HTR-8/SVneo (cell line): ENCODE measurements at regions not wholly inside any gene's neighbourhood (a gene's known extent, or its start where the extent isn't known, plus 50 kb on each side); places are given as distances from the start of the nearest gene placed in this dataset.
"Not testable (repeated sequence)": the region's sequence is repeated elsewhere in the genome, so short reads cannot be mapped to it uniquely, and the experiment has no call there.

ENCODE experiments used
- DNase-seq: peaks from one replicate; pipeline ENCODE4 v3.0.0; 2011; ENCODE audit warnings: low spot score, mixed read lengths; ENCODE audit not compliant: insufficient read length
- FAIRE-seq: peaks from 2 replicates; lab custom pipeline; 2011; peaks lifted over from hg19 to GRCh38; lab: Jason Lieb, UNC

DNA sequence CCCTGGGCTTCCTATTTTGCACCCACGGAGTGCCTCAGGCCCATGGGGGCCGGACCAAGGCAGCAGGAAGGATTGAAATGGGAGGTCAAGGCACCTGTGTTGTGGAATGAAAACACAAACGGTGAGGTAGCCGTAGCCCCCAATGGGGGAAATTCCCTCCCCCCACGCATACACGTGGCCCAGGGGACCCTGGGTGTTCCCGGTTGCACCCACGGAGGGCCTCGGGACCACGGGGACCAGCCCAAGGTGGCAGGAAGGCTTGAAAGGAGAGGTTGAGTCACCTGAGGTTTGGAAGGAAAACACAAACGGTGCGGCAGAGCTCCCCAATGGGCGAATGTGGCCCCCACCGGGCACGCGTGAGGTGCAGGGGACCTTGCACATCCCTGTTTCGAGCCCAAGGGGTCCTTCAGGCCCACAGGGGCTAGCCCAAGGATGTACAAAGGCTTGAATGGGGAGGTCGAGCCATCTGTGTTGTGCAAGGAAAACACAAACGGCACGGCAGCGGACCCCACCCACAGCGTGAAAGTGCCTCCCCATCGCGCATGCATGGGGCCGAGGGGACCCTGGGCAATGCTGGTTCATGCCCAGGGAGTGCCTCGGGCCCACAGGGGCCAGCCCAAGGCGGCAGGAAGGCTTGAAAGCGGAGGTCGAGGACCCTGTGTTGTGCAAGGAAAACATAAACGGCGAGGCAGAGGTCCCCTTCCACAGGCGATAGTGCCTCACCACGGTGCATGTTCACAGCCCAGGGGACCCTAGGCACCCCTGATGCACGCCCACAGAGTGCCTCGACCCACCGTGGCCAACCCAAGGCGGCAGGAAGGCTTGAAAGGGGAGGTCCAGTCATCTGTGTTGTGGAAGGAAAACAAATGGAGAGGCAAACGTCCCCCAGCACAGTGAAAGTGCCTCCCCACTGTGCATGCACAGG lies 376.7 kb downstream of the ALG10 start:
- DNase-seq = no peak

DNA sequence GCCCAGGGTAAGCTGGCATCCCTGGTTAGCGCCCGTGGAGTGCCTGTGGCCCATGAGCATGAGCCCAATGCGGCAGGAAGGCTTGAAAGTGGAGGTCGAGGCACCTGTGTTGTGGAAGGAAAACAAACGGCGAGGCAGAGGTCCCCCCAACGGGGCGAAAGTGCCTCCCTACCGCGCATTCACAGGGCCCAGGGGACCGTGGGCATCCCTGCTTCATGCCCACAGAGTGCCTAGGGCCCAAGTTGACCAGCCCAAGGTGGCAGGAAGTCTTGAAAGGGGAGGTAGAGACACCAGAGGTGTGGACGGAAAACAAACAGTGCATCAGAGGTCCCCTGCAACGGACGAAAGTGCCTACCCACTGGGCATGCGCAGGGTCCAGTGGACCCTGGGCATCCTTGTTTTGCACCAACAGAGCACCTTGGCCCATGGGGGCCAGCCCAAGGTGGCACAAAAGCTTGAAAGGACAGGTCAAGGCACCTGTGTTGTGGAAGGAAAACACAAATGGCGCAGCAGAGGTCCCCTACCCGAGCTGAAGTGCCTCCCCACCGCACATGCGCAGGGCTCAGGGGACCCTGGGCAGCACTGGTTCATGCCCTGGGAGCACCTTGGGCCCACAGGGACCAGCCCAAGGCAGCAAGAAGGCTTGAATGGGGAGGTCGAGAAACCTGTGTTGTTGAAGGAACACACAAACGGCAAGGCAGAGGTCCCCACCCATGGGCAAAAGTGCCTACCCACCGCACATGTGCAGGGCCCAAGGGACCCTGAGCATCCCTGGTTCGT lies 377.5 kb downstream of the ALG10 start:
- FAIRE-seq = no peak
- DNase-seq = no peak

More for the DNA sequence above, 376.7 kb downstream of the ALG10 start:
- FAIRE-seq = no peak

DNA sequence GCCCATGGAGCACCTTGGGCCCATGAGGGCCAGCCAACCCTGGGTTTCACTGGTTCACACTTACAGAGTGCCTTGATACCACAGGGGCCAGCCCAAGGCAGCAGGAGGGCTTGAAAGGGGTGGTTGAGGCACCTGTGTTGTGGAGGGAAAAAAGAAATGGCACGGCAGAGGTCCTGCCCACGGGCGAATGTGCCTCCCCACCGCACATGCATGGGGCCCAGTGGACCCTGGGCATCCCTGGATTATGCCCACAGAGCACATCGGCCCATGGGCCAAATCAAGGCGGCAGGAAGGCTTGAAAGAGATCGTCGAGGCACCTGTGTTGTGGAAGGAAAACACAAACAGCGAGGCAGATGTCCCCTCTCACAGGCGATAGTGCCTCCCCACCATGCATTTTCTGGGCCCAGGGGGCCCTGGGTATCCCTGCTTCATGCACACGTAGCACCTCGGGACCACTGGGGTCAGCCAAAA lies 378.1 kb downstream of the ALG10 start:
- FAIRE-seq (no peak), DNase-seq (no peak)

DNA sequence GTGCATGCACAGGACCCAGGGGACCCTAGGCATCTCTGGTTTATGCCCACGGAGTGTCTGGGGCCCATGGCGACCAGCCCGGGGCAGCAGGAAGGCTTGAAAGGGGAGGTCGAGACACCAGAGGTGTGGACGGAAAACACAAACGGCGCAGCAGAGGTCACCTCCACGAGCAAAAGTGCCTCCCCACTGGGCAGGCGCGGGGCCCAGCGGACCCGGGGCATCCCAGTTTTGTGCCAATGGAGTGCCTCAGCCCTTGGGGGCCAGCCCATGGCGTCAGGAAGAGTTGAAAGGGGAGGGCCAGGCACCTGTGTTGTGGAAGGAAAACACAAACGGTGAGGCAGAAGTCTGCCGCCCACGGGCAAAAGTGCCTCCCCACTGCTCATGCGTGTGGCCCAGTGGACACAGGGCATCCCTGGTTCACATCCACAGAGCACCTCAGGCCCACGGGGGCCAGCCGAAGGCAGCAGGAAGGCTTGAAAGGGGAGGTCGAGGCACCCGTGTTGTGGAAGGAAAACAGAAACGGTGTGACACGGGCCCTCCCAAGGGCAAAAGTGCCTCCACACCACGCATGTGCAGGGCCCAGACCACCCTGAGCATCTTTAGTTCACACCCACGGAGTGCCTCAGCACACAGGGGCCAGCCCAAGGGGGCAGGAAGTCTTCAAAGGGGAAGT lies 378.8 kb downstream of the ALG10 start:
- FAIRE-seq = no peak
- DNase-seq = no peak

DNA sequence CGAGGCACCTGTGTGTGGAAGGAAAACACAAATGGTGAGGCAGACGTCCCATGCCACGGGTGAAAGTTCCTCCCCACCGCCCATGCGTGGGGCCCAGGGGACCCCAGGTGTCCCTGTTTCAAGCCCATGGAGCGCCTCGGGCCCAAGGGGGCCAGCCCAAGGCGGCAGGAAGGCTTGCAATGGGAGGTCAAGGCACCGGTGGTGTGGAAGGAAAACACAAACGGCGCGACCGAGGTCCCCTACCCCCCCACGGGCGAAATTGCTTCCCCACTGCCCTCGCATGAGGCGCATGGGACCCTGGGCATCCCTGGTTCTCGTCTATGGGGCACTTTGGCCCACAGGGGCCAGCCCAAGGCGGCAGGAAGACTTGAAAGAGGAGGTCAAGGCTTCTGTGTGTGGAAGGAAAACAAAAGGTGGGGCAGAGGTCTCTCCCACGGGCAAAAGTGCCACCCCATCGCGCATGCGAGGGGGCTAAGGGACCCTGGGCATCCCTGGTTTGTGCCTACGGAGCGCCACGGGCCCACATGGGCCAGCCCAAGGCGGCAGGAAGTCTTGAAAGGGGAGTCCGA lies 379.4 kb downstream of the ALG10 start:
- no peak for DNase-seq
- FAIRE-seq = no peak

DNA sequence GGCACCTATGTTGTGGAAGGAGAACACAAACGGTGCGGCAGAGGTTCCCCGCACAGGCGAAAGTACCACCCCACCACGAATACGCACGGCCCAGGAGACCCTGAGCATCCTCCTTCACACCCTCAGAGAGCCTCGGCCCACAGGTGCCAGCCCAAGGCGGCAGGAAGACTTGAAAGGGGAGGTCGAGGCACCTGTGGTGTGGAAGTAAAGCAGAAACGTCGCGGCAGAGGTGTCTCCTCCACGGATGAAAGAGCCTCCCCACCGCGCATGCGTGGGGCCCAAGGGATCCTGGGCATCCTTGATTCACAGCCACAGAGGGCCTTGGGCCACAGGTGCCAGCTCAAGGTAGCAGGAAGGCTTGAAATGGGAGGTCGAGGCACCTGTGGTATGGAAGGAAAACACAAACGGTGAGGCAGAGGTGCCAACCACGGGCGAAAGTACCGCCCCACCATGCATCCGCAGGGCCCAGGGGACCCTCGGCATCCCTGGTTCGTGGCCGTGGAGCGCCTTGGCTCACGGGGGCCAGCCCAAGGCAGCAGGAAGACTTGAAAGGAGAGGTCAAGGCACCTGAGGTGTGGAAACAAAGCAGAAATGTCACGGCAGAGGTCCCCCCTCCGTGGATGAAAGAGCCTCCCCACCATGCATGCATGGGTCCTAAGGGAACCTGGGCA lies 380.1 kb downstream of the ALG10 start:
- no peak for DNase-seq
- FAIRE-seq = no peak

DNA sequence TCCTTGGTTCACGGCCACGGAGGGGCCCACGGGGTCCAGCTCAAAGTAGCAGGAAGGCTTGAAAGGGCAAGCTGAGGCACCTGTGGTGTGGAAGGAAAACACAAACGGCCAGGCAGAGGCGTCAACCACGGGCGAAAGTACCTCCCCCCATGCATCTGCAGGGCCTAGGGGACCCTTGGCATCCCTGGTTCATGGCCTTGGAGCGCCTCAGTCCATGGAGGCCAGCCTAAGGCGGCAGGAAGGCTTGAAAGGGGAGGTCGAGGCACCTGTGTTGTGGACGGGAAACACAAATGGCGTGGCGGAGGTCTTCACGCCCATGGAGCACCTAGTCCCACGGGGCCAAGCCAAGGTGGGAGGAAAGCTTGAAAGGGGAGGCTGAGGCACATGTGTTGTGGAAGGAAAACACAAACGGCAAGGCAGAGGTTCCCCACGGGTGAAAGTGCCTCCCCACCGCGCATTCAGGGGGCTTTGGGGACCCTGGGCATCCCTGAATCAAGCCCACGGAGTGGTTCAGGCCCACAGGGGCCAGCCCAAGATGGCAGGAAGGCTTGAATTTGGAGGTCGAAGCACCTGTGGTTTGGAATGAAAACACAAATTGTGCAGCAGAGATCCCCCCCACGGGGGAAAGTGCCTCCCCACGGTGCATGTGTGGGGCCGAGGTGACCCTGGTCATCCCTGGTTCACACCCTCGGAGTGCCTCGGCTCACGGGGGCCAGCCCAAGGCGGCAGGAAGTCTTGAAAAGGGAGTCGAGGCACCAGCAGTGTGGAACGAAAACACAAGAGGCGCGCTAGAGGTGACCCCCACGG lies 380.8 kb downstream of the ALG10 start:
- DNase-seq (no peak), FAIRE-seq (no peak)

DNA sequence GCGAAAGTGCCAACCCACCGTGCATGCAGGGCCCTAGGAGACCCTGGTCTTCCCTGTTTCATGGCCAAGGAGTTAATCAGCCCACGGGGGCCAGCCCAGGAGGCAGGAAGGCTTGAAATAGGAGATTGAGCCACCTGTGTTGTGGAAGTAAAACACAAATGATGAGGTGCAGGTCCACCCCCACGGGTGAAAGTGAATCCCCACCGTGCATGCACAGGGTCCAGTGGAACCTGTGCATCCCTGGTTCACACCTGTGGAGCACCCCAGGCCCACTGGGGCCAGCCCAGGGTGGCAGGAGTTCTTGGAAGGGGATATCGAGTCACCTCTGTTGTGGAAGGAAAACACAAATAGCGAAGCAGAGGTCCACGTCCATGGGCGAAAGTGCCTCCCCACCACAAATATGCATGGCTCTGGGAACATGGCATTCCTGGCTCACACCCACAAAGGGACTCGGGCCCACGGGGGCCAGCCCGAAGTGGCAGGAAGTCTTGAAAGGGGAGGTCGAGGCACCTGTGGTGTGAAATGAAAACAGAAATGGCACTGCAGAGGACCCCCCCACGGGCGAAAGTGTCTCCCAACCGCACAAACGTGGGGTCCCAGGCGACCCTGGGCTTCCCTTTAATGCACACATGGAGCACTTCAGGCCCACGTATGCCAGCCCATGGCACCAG lies 381.5 kb downstream of the ALG10 start:
- DNase-seq (no peak), FAIRE-seq (no peak)

DNA sequence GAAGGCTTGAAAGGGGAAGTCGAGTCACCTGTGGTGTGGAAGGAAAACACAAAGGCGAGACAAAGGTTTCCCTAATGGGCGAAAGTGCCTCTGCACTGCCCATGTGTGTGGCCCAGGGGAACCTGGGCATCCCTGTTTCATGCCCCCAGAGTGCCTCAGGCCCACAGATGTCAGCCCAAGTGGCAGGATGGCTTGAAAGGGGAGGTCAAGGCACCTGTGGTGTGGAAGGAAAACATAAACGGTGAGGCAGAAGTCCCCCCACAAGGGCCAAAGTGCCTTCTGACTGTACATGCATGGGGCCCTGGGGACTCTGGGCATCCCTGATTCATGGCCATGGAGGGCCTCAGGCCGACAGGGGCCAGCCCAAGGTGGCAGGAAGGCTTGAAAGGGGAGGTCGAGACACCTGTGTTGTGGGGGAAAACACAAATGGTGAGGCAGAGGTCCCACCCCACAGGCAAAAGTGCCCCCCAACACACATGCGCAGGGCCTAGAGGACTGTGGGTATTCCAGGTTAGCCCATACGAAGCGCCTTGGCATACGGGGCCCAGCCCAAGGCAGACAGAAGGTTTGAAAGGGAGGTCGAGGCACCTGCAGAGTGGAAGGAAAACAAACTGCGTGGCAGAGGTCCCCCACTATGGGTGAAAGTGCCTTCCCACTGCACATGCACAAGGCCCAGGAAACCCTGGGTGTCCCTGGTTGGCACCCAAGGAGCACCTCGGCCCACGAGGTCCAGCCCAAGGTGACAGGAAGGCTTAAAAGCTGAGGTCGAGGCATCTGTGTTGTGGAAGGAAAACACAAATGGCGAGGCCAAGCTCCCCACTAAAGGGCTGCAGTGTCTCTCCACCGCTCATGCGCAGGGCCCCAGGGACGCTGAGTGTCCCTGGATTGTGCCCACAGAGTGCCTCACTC lies 382.3 kb downstream of the ALG10 start:
- no peak for FAIRE-seq
- no peak for DNase-seq

DNA sequence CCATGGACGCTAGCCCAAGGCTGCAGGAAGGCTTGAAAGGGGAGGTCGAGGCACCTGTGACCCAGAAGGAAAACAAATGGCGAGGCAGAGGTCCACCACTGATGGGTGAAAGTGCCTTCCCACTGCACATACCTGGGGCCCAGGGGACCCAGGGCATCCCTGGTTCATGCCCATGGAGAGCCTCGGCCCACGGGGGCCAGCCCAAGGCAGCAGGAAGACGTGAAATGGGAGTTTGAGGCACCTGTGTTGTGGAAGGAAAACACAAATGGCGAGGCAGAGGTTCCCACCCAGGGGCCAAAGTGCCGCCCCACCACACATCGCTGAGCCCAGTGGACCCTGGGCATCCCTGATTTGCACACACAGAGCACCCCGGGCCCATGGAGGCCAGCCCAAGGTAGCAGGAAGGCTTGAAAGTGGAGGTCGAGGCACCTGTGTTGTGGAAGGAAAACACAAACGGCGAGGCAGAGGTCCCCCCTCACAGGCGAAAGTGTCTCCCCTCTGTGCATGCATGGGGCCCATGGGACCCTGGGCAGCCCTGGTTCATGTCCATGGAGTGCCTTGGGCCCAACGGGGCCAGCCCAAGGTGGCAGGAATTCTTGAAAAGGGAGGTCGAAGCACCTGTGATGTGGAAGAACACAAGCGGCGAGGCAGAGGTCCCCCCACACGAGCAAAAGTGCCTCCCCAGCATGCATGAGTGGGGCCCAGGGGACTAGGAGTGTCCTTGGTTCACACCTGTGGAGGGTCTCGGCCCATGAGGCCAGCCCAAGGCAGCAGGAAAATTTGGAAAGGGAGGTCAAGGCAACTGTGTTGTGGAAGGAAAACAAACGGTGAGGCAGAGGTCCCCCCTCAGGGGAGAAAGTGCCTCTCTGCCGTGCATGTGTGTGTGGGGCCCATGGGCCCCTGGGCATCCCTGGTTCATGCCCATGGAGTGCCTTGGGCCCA lies 383.3 kb downstream of the ALG10 start:
- FAIRE-seq (no peak), DNase-seq (no peak)

DNA sequence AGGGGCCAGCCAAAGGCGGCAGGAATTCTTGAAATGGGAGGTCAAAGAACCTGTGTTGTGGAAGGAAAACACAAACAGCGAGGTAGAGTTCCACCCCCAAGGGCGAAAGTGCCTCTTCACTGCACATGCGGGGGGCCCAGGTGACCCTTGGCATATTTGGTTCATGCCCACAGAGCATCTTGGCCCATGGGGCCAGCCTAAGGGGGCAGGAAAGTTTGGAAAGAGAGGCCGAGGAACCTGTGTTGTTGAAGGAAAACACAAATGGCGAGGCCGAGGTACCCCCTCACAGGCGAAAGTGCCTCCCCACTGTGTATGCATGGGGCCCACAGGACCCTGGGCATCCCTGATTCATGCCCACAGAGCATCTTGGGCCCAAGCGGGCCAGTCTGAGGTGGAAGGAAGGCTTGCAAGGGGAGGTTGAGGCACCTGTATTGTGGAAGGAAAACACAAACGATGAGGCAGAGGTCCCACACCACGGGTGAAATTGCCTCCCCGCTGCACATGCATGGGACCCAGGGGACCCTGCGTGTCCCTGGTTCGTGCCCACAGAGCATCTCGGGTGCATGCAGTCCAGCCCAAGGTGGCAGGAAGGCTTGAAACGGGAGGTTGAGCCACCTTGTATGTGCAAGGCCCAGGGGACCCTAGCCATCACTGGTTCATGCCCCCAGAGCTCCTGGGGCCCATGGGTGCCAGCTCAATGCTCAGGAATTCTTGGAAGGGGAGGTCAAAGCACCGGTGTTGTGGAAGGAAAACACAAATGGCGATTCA lies 384.1 kb downstream of the ALG10 start:
- FAIRE-seq (no peak), DNase-seq (no peak)

DNA sequence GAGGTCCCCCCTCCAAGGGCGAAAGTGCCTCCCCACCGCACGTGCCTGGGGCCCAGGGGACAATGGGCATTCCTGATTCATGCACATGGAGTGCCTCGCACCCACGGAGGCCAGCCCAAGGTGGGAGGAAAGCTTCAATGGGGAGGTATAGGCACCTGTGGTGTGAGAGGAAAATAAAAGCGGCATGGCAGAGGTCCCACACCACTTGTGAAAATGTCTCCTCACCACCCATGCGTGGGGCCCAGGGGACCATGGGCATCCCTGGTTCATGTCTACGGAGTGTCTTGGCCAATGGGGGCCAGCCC lies 384.7 kb downstream of the ALG10 start:
- FAIRE-seq = no peak

DNA sequence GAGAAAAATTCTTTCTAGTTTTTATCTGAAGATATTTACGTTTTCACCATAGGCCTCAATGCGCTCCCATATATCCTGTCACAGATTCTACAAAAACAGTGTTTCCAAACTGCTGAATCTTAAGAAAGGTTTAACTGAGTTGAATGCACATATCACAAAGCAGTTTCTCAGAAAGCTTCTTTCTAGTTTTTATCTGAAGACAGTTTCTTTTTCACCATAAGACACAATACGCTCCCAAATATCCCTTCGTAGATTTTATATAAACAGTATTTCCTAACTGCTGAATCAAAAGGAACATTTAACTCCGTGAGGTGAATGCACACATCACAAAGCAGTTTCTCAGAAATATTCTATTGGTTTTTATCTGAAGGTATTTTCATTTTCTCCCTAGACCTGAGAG lies 385.5 kb downstream of the ALG10 start:
- no peak for DNase-seq
- no peak for FAIRE-seq

More for the DNA sequence above, 384.7 kb downstream of the ALG10 start:
- no peak for DNase-seq

DNA sequence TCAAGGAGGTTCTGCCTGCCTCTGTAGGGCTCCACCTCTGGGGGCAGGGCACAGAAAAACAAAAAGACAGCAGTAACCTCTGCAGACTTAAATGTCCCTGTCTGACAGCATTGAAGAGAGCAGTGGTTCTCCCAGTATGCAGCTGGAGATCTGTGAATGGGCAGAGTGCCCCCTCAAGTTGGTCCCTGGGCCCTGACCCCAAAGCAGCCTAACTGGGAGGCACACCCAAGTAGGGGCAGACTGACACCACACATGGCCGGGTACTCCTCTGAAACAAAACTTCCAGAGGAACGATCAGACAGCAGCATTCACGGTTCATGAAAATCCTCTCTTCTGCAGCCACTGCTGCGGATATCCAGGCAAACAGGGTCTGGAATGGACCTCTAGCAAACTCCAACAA lies 409.2 kb downstream of the ALG10 start:
- DNase-seq, FAIRE-seq: not testable (repeated sequence)
